ENCODE measurements at regions not wholly inside any gene's neighbourhood (a gene's known extent, or its start where the extent isn't known, plus 50 kb on each side); places are given as distances from the start of the nearest gene placed in this dataset.
"Not testable (repeated sequence)": the region's sequence is repeated elsewhere in the genome, so short reads cannot be mapped to it uniquely, and the experiment has no call there.

DNA sequence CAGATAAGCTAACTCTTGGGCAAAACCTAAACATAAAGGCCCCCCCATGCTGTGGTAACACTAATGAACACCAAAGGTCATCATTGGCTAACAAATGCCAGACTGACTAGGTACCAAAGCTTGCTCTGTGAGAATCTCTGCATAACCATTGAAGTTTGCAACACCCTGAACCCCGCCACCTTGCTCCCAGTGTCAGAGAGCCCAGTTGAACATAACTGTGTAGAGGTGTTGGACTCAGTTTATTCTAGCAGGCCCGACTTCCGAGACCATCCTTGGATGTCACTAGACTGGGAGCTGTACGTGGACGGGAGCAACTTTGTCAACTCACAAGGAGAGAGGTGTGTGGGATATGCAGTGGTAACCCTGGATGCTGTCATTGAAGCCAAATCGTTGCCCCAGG is 602.2 kb downstream of the UQCRFS1 start:
- no peak for DNase-seq

DNA sequence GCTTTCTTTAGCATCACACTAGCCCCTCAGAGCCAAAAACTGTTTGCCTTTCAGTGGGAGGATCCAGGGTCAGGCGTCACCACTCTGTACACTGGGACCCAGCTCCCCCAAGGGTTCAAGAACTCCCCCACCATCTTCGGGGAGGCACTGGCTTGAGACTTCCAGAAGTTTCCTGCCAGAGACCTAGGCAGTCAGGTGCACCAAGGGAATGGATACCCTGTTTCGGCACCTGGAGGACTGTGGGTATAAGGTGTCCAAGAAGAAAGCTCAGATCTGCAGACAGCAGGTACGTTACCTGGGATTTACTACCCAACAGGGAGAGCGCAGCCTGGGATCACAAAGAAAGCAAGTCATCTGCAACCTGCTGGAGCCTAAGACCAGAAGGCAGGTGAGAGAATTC is 603.0 kb downstream of the UQCRFS1 start:
- DNase-seq, result no peak

DNA sequence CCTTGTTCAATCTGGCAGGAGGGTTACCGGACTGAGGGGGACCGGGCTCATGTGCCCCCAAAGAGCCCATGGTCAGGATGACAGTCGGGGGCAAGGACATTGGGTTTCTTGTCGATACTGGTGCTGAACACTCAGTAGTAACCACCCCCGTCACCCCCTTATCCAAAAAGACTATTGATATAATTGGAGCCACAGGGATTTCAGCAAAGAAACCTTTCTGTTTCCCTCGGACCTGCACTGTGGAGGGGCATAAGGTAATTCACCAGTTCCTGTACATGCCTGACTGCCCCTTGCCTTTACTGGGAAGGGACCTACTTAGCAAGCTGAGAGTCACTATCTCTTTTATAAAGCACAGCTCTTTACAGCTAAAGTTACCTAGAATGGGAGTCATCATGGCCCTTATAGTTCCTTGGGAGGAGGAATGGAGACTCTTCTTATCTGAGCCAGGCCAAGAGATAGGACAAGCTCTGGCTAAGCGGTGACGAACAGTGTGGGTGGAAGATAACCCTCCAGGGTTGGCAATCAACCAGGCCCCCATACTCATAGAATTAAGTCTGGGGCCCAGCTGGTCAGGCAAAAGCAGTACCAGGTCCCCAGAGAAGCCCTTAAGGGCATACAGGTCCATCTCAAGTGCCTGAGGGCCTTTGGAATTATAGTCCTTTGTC is 603.7 kb downstream of the UQCRFS1 start:
- no peak for DNase-seq

DNA sequence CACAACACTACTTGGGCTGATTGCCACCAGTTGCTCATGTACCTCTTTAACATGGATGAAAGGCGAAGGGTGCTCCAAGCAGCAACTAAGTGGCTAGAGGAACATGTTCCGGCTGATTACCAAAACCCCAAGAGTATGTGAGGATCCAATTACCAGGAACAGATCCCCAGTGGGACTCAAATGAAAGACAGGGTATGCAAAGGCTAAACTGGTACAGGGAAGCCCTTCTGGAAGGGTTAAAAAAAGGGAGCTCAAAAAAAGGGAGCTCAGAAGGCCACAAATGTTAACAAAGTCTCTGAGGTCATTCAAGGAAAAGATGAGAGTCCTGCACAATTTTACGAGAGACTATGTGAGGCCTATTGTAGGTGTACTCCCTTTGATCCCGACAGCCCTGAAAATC is 604.7 kb downstream of the UQCRFS1 start:
- no peak for DNase-seq

DNA sequence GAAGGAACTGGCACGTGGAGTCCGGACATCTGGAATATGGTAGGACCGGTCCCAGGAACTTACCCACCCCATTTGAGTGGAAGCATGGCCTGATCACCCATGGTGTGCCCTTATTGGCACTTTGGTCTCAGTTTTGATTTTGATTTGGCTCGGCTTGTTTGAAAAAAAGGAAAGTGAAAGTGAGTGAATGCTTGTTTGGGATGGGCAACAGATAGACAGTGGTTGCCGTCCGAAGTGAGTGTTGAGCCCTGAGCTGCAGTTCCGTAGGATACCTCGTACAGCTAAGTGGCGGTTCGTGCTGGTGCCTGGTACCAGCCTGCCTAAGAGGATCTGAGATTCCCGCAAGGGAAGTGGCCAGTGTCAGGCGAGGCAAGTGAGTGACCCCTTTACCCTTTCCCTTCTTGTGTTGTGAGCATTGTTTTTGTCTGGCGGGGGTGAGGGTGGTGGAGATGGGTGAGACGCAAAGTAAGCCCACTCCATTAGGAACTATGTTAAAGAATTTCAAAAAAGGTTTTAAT is 605.8 kb downstream of the UQCRFS1 start:
- no peak for DNase-seq

DNA sequence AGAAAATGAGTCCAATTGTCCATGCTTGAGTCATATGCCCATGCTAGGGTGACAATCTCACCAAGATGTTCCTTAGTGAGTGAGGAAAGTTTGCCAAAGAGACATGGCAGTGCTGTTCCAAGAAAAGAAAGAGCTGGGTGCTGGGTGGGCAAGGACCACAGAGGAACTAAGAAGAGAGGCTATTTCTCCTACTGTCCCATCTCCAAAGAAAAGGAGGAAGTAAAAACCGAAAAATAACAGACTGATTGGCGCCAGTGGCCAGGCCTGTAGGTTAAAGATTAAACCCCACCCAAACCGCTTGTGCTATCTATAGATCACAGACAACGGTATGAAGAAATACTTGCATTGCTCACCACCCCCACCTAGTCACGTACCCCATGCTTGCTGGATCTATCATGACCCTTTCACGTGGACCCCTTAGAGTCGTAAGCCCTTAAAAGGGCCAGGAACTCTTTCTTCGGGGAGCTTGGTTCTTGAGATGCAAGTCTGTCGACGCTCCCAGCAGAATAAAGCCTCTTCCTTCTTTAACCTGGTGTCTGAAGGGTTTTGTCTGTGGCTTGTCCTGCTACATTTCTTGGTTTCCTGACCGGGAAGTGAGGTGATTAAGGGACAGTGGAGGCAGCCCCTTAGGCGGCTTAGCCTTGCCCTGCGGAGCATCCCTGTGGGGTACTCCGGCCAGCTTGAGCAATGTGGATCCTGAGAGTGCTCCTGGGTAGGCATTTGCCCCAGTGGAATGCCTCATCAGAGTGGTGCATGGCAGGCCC is 606.5 kb downstream of the UQCRFS1 start:
- DNase-seq, result no peak

DNA sequence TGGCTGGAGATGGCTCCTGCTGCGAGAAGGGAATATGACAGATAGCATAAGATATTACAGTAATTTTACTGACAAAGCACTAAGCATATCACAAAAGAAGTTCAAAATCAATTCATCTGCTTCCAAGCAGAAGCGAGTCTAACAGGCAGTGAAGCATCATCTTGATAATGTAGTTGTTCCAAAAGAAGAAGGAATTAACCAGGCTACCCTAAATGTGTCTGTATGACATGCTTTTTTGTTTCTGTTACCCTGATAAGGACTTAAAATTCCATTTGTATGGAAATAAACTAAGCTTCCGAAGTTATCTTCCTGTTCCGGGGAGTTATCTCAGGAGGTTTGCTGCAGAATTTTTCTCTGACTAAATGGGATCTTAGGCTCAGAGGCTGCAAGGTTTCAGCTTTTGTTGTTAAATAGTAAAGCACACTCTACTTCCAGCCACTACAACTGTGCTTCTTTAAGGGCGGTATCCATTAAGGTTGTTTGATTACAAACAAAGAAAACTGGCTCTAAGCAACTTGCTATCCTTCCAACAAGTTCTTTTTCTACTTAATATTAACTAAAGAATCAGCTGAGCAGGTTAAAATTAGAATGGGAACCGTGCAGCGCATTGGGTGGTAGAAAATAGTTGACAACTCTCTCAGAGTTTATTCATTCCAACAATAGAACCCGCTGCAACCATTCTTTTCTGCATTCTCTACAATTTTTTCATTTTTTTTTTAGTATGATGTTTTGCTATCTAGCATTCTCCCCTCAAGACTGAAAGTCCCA is 607.3 kb downstream of the UQCRFS1 start:
- no peak for DNase-seq

DNA sequence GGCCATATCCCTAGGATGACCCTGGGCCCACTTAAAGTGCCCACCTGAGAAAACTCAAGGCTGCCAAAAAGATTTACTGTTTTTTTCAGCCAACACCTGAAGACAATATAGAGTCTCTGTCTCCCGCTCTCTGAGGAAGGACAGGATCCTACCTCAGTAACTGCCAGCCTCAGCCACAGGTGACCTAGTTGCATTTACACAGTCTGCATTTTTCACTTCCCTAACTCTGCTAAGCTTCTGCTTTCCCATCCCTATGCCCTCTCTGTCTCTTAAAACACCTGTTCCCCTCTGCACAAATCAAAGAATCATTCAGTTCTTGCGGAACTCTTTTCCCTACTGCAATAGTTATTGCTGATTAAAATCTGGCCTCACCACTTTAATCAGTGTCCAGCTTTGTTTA is 609.5 kb downstream of the UQCRFS1 start:
- DNase-seq, result no peak

DNA sequence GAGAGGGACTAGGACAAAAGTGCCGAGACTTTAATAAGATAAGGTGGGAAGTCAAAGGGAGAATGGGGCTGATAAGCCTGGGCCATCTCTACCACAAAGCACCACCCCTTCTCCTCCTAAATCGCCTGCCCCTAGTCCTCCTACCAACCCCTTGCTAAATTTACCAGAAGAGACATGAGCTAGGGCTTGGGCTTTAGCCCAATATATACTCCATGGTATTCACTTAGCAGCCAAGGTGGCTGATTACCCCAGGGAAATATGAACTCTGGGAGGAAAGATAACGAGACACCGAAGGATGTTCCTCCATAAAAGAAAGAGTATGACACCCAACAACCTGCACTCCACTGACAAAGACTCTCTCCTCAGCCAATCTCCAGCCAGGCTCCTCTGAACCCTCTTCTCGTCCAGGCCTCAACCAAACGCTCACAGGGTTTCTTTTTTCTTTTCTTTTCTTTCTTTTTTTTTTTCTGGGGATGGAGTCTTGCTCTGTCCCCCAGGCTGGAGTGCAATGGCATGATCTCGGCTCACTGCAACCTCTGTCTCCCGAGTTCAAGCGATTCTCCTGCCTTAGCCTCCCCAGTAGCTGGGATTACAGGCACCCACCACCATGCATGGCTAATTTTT is 610.2 kb downstream of the UQCRFS1 start:
- no peak for DNase-seq

DNA sequence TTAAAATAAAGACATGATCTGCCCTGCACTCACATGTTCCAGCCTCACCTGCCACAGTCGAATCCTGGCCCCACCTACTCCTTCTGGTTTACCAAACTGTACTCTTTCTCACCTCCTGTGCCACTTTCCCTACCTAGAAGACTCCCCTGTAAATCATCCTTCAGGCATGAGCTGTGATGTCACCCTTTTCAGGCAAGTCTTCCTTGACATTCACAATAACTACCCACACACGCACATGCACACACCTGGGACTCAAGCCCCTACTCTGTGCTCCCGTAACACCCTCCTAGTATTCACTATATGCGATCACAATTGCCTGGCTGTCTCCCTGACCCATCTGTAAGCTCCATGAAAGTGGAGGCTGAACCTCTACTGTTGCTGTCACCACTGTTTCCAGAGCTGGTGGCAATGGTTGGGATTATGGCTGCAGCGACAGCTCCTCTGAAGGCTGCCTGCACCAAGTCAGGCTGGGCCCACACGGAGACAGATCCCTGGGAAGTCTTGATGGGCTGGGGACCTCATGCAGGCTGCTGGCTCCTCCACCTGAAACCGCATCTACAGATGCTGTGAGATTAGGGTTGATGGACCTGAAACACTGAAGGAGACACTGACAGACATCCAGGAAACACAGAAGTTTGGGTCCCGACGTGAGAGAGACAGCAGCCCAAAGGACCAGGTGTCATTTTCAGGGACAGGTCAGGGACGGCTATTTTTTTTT is 611.1 kb downstream of the UQCRFS1 start:
- no peak for DNase-seq

DNA sequence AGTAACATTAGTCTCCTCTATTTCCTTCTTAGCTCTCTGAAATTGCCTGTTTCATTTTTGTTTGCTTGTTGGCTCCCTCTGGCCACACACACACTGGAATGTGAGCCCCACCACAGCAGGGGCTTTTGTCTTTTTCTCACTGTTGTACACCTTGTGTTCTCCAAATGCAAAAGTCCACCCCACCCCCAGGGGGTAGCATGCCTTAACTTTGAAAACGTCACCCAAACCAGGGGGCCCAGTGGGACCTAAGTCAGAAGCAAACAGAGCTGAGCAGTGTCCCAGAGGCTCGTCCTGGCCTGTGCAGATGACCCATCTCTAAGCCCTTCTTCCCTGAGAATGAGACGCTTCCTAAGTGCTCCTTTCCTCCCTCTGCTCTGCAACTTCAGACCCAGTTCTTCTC is 614.1 kb downstream of the UQCRFS1 start:
- no peak for DNase-seq

DNA sequence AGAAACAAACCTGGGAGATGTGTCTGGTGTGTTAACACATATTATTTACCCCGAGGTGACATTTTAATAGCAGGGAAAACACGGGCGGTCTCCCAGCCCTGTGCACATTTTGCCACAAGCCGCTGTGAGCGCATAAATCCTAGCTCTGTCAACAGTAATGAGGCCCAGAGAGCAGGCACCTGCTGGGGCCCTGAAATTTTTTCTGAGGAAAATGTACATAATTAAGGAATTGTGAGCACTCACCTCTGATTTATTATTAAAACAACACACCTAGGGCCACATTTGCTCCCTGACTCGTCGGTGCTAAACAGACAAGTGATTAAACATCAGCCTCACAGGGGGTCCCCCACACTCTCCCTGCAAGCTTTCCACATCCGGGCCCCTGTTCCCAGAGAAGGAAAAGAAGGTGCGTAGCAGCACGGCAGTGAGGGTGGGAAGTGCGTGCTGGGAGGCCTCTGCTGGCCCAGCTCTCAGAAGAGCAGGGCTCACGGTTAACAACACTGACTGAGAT is 616.3 kb downstream of the UQCRFS1 start:
- DNase-seq, result no peak

DNA sequence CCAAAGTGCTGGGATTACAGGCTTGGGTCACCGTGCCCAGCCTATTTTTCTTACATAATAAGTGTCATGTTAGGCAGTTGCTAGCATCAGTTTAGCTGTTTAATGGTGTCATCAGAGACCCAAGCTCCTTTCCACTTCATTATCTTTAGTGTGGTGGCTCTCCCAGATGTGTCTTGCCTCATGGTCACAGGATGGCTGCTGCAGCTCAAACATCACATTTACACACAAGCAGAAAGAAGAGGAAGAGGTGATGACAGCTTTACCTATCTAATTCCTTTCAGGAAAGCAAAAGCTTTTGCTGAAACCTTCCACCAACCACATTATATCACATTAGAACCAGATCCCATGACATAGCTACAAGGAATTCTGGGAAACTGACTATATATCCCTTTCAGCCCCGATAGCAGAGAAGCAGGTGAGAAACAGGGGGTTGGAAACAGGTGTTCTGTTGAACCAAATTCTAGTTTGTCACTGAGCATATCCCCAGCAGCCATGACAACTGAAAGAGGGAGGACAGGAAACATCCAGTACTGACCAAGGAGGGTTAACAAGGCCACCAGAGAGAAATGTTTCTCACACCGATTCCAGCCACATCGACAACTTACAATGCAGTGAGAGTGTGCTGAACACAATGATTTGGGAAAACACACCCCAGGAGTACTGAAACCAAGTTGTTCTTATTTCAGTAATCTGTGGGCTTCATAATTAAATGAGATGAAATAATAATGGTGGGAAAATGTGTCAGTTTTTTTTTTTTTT is 617.0 kb downstream of the UQCRFS1 start:
- DNase-seq, result no peak

DNA sequence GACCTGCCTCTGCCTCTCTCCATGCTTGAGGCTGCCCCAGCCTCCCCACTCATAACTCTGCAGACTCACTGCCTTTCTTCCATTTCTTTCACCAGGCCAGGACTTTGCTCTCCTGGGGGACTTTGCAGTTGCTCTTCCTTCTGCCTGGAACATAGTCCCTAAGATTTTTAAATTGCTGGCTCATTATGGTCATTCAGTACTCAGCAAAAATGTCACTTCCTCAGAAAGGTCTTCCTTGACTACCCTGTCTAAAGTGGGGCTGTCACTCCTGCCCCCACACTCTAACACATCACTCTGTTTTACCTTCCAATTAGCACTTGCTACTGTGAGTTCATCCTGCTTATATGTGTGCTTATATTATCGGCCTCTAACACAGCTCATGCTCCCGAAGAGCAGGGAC is 618.2 kb downstream of the UQCRFS1 start:
- no peak for DNase-seq

DNA sequence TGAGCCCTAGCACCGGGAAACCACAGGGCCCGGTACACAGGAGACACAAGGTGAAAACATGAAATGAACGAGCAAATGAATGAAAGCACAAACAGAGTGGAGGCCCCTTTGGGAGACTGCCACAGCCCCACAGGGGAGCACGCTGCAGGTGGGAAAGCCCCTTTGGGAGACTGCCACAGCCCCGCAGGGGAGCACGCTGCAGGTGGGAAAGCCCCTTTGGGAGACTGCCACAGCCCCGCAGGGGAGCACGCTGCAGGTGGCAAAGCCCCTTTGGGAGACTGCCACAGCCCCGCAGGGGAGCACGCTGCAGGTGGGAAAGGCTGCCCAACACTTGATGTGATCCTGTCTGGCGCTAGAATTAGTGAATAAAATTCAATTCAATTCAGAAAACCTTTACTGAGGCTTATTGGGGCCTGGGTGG is 623.0 kb downstream of the UQCRFS1 start:
- not testable (repeated sequence) for DNase-seq

DNA sequence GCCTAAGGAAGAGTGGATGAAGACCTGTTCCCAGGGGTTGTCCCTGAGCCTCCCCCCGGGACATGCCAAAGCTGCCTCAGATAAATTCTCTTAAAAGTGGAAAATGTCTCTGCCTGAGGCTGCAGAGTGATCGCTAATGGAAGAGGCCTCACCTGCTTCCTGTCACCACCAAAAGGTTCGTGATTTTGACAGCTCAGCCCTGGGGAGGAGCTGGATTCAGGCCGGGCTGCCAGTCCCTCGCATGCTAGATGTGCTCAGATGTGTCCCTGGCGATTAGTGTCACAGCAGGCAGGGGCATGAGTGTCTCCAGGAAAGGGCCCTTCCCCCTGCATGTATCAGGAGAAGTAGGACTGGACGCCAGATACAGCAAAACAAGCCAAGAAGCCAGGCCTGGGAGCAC is 626.5 kb downstream of the UQCRFS1 start:
- no peak for DNase-seq

DNA sequence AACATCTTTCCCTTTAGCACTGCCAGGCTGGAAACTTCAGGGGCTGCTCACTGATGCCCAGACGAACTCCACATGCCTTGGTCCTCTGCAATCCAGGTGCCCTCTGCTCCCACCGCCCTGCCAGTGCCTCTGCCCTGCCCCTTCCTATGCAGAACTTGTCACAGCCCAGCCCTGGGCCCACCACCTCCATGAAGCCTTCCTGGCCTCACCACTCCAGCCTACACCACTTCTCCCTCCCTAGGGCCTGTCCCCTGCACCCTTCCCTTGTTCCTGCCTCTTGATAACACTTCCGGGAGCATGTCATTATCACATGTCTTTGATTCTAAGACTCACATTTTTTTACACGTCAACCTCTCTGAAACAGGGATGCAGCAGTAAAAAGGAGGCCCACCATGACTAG is 627.2 kb downstream of the UQCRFS1 start:
- no peak for DNase-seq

DNA sequence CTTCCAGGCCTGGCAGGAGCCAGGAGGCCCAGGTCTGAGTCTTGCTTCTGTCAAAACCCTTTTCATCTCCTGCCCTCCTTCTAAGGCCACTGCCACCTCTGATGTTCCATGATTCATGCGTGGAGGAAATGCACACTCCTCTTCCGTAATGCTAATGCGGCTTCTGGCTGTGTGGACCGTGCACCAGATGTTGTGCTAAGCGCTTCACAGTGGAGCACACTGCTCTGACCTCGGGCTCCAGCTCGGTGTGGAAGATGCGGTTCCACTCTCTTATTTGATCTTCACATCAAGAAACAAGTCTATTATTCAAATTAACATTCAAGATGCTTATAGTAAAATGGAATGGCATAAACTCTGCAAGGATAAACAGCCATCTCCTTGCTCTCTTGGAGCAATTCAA is 629.2 kb downstream of the UQCRFS1 start:
- no peak for DNase-seq

DNA sequence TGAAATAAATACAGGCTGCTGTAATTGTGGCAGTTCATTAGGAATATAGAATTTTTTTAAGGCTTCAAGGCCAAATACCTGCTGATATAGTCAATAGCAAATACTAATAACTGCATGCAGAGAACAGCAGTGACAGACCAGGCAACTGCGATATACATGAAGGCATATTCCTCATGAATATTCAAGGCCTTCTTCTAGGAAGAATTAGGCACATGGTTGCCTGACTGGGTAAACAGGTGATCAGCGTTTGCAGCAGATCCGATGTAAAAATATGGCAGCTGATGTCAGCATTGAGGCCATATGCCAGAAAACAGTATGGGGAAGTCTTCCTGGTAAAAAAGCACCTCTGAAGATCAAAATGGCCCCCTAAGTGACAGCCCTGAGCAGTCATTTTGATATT is 629.7 kb downstream of the UQCRFS1 start:
- DNase-seq, result no peak

DNA sequence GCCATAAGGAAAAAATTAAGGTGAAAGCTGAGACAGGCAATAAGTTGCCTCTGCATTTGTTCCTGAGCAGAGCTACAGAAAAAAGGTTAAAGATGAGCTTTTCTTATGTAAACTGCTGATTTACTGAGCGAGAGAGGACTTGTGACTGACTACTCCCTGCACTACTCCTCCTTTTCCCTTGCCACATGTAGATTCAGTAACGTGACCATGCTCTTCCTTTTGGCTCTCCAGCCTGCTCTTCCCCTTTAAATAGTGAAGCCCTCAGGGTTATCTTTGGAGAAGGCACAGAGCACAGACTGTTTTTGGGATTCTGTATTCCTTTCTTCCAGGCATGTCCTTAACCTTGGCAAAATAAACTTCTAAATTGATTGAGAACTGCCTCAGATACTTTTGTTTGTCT is 630.2 kb downstream of the UQCRFS1 start:
- DNase-seq, result no peak

DNA sequence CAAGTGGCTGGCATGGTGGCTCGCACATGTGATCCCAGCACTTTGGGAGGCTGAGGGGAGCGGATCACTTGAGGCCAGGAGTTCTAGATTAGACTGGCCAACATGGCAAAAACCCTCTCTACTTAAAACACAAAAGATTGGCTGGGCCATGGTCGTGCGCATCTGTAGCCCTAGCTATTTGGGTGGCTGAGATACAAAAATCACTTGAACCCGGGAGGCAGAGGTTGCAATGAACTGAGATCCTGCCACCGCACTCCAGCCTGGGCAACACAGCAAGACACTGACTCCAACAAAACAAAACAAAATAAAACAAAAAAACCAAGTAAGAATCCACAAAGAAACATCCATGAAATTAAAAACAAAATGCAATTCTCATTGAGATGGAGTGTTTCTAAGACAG is 630.6 kb downstream of the UQCRFS1 start:
- DNase-seq, result no peak

DNA sequence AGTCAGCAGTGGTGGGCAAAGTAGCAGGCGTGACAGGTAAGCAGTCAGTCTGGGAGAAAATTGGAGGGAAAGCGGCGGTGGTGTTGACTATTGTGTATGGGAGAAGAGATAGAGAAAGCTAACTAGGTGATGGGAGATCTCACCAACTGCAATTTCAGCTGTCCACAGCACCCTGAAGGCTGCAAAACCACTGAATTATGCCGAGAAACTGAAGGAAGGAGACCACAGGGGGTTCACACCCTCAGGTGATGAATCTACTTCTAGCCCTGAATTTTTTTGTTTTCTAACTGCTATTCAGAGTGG is 631.5 kb downstream of the UQCRFS1 start:
- no peak for DNase-seq
